ENCODE measurements at regions not wholly inside any gene's neighbourhood (a gene's known extent, or its start where the extent isn't known, plus 50 kb on each side); places are given as distances from the start of the nearest gene placed in this dataset.

DNA sequence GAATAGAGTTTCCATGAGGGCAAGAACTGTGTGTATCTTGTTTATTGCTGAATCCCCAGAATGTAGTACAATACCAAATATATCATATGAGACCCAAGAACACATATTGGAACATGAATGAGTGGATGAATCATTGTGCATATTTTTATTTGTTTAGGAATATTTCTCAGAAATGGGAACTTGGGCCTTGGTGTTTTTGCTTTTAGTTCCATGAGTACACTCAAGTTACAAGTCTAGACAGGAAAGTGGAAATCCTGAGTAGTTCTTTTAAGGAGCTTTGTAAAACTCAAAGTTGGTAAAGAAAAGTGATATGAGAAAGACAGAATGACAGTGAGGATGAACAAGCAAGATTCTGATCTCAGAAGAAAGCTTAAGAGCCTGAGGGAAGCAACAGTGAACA is 647.0 kb downstream of the EFNA5 start:
- Histone ChIP-seq H3K27ac (ENCODE audit: insufficient read depth, low read depth, low read length) (no peak overlapping the region), H3K36me3 (ENCODE audit: control insufficient read depth in 2 of 2, extremely low read depth in 1 of 2, insufficient read depth in 2 of 2, low read length in 2 of 2) (no peaks in the 10 kb centered on the region), H3K4me3 (replicated peaks in 1 of 3; ENCODE audit: insufficient read depth in 1 of 3, low read depth in 1 of 3, low read length in 3 of 3) (no peak overlapping the region), H4K20me1 (replicated peaks; ENCODE audit: control insufficient read depth, extremely low read depth, insufficient read depth, low read length) (no peaks in the 10 kb centered on the region), H3K9me3 (replicated peaks; ENCODE audit: control insufficient read depth, insufficient read depth, low read length) (no peaks in the 10 kb centered on the region), H2AFZ (ENCODE audit: low read depth, low read length) (no peak overlapping the region), H3K27me3 (ENCODE audit: control insufficient read depth in 2 of 2, insufficient read depth in 2 of 2, low read length in 2 of 2) (no peaks in the 10 kb centered on the region), H3K9me1 (replicated peaks; ENCODE audit: control insufficient read depth, extremely low read depth, insufficient read depth, low read length) (no peaks in the 10 kb centered on the region), H3K9ac (replicated peaks; ENCODE audit: extremely low read depth, insufficient read depth, low read length) (no peak overlapping the region), H3K79me2 (ENCODE audit: control insufficient read depth, insufficient read depth, low read length) (no peaks in the 10 kb centered on the region), H3K4me1 (ENCODE audit: control insufficient read depth, extremely low read depth, insufficient read depth, low read length) (no peaks in the 10 kb centered on the region), H3K4me2 (ENCODE audit: insufficient read depth, low read length) (no peak overlapping the region)
- FAIRE-seq (no peak), DNase-seq (ENCODE audit: low read depth, low spot score) (peak; percentile 6)
- TF ChIP-seq POLR2A (IDR thresholded peaks at IDR 0.05; ENCODE audit: low read depth, low read length), result no peak
- TF ChIP-seq POLR2AphosphoS5 (IDR thresholded peaks at IDR 0.05; ENCODE audit: insufficient read depth, low read depth, low read length), result no peak
- no peak for TF ChIP-seq MYC (IDR thresholded peaks at IDR 0.05; ENCODE audit: low read depth, low read length)
- TF ChIP-seq, protein P1, sequence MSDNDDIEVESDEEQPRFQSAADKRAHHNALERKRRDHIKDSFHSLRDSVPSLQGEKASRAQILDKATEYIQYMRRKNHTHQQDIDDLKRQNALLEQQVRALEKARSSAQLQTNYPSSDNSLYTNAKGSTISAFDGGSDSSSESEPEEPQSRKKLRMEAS (IDR thresholded peaks at IDR 0.05; ENCODE audit: insufficient read depth, insufficient read length), result no peak
- no peak for TF ChIP-seq GATA2 (IDR thresholded peaks at IDR 0.05; ENCODE audit: insufficient read depth, insufficient read length, low read depth, low read length)
- TF ChIP-seq FOS (IDR thresholded peaks at IDR 0.05; ENCODE audit: borderline replicate concordance, insufficient read depth, low read length), result no peak
- TF ChIP-seq JUN (IDR thresholded peaks at IDR 0.05; ENCODE audit: borderline replicate concordance, insufficient read depth, insufficient read length, low read depth), result no peak
- TF ChIP-seq, protein P2, sequence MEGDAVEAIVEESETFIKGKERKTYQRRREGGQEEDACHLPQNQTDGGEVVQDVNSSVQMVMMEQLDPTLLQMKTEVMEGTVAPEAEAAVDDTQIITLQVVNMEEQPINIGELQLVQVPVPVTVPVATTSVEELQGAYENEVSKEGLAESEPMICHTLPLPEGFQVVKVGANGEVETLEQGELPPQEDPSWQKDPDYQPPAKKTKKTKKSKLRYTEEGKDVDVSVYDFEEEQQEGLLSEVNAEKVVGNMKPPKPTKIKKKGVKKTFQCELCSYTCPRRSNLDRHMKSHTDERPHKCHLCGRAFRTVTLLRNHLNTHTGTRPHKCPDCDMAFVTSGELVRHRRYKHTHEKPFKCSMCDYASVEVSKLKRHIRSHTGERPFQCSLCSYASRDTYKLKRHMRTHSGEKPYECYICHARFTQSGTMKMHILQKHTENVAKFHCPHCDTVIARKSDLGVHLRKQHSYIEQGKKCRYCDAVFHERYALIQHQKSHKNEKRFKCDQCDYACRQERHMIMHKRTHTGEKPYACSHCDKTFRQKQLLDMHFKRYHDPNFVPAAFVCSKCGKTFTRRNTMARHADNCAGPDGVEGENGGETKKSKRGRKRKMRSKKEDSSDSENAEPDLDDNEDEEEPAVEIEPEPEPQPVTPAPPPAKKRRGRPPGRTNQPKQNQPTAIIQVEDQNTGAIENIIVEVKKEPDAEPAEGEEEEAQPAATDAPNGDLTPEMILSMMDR (IDR thresholded peaks at IDR 0.05; ENCODE audit: extremely low read depth in 1 of 2, insufficient read depth in 1 of 2, low read depth in 1 of 2, low read length in 2 of 2), result no peak
- TF ChIP-seq EZH2 (IDR thresholded peaks at IDR 0.05; ENCODE audit: borderline replicate concordance, low read depth, low read length, severe bottlenecking), result no peak
- POLR2A ChIA-PET, result no interaction called here
- dilution Hi-C loops (cut with MboI; ENCODE audit: extremely low pct_ligation_motif_present, low sequenced_read_pairs), result no loop called here
- no TSS peak for BruUV-seq (replicated peaks)
- CTCF ChIA-PET, result interaction anchor here (0.8 kb wide), 1 partner anchor 9 kb away, joined by 3 read pairs; no protein-coding TSS in a partner anchor
- intact Hi-C loops (cut with micrococcal nuclease), result no loop called here

All from endothelial cell of umbilical vein (primary cell).